GM19351 (cell line): ENCODE measurements at regions not wholly inside any gene's neighbourhood (a gene's known extent, or its start where the extent isn't known, plus 50 kb on each side); places are given as distances from the start of the nearest gene placed in this dataset.
A peak's percentile ranks its signal among the peaks of the same experiment; 100 is the strongest.
"Not testable (repeated sequence)": the region's sequence is repeated elsewhere in the genome, so short reads cannot be mapped to it uniquely, and the experiment has no call there.

Source experiments
- ATAC-seq: cut with Tn5 transposase; IDR thresholded peaks from one replicate; pipeline ENCODE4 v1.9.1; 2021; ENCODE audit warnings: mild to moderate bottlenecking, moderate library complexity; ENCODE audit not compliant: unreplicated experiment

GRCh38 chr9:89695441-89695891 is 90.7 kb downstream of the GADD45G start:
- no peak for ATAC-seq

- ATAC-seq = not testable (repeated sequence)
Observed at GRCh38 chr9:89695979-89696378, 91.2 kb downstream of the GADD45G start.

- no peak for ATAC-seq
Observed at GRCh38 chr9:89696780-89697179, 92.0 kb downstream of the GADD45G start.

- no peak for ATAC-seq
Observed at GRCh38 chr9:89697553-89697952, 92.7 kb downstream of the GADD45G start.

- no peak for ATAC-seq
Observed at GRCh38 chr9:89698411-89699005, 93.7 kb downstream of the GADD45G start.

- ATAC-seq = no peak
Observed at GRCh38 chr9:89699646-89700045, 94.8 kb downstream of the GADD45G start.

- peak; percentile 78 for ATAC-seq
Observed at GRCh38 chr9:89701221-89701798, 96.5 kb downstream of the GADD45G start.

- ATAC-seq = no peak
Observed at GRCh38 chr9:89702401-89702800, 97.6 kb downstream of the GADD45G start.

- no peak for ATAC-seq
Observed at GRCh38 chr9:89705651-89706050, 100.8 kb downstream of the GADD45G start.

- ATAC-seq = no peak
Observed at GRCh38 chr9:89706086-89706485, 101.3 kb downstream of the GADD45G start.

- no peak for ATAC-seq
Observed at GRCh38 chr9:89706731-89707191, 101.9 kb downstream of the GADD45G start.

GRCh38 chr9:89710697-89711096 is 105.9 kb downstream of the GADD45G start:
- no peak for ATAC-seq

GRCh38 chr9:89711866-89712265 is 107.1 kb downstream of the GADD45G start:
- ATAC-seq = no peak

- ATAC-seq = no peak
Observed at GRCh38 chr9:89712283-89712682, 107.5 kb downstream of the GADD45G start.

GRCh38 chr9:89714321-89714720 is 109.5 kb downstream of the GADD45G start:
- ATAC-seq = no peak

GRCh38 chr9:89715318-89715858 is 110.6 kb downstream of the GADD45G start:
- ATAC-seq = no peak

GRCh38 chr9:89715881-89716280 is 111.1 kb downstream of the GADD45G start:
- no peak for ATAC-seq

- ATAC-seq = peak; percentile 75
Observed at GRCh38 chr9:89716559-89716958, 111.7 kb downstream of the GADD45G start.

GRCh38 chr9:89718176-89718575 is 113.4 kb downstream of the GADD45G start:
- ATAC-seq = no peak

GRCh38 chr9:89718651-89719050 is 113.8 kb downstream of the GADD45G start:
- no peak for ATAC-seq

- no peak for ATAC-seq
Observed at GRCh38 chr9:89719202-89719601, 114.4 kb downstream of the GADD45G start.

GRCh38 chr9:89720696-89721175 is 115.9 kb downstream of the GADD45G start:
- no peak for ATAC-seq
